H1 (cell line): ENCODE measurements at regions not wholly inside any gene's neighbourhood (a gene's known extent, or its start where the extent isn't known, plus 50 kb on each side); places are given as distances from the start of the nearest gene placed in this dataset.

ENCODE experiments used
- SP4 ChIP-seq: IDR thresholded peaks from 2 replicates; pipeline ENCODE4 v1.6.1; 2012; ENCODE audit warnings: low read length, inconsistent platforms

GRCh38 chr2:151193576-151193975, 68.1 kb downstream of the RBM43 start (continued):
- TF ChIP-seq SP4 = no peak
